GM12878 (cell line): ENCODE measurements at regions not wholly inside any gene's neighbourhood (a gene's known extent, or its start where the extent isn't known, plus 50 kb on each side); places are given as distances from the start of the nearest gene placed in this dataset.

Source experiments
- ATAC-seq: fragments of 200-7000 bp; cut with Tn5 transposase; 3 replicates; pipeline ENCODE4 v1.9.1; 2020; ENCODE audit warnings: mild to moderate bottlenecking, moderate library complexity
- BruUV-seq: library from RNA; stranded (reverse); fragments of 400-500 nt; replicated peaks from 2 replicates; lab custom pipeline; 2021; lab: Mats Ljungman, UMichigan
- CTCF ChIA-PET: fragments of 300-600 bp; sonication (Branson Sonifier 250); formaldehyde crosslinking; extraction: SDS; loops from one replicate; lab custom pipeline; 2021; ENCODE audit warnings: inconsistent platforms; lab: Yijun Ruan, JAX
- POLR2A ChIA-PET: fragments of 350-600 bp; formaldehyde crosslinking; extraction: SDS; loops from one replicate; lab custom pipeline; 2021; ENCODE audit warnings: inconsistent platforms; lab: Charles Lee
- RAD21 ChIA-PET: fragments of 300-600 bp; sonication (Branson Sonifier 250); formaldehyde crosslinking; loops from one replicate; lab custom pipeline; 2023; ENCODE audit warnings: antibody characterized with exemption; ENCODE audit not compliant: unreplicated experiment; lab: Charles Lee
- SMC1A ChIA-PET: fragments of 300-600 bp; sonication (Branson Sonifier 250); formaldehyde crosslinking; loops from one replicate; lab custom pipeline; 2023; ENCODE audit not compliant: unreplicated experiment, uncharacterized antibody; lab: Charles Lee
- DNase-seq: peaks from one replicate; pipeline ENCODE4 v3.0.0-alpha.2; 2011; ENCODE audit warnings: low read depth, low spot score
- FAIRE-seq: peaks from 3 replicates; lab custom pipeline; 2011; peaks lifted over from hg19 to GRCh38; lab: Jason Lieb, UNC
- H2AFZ ChIP-seq: 2 replicates; pipeline ENCODE4 v1.6.0; 2011; ENCODE audit warnings: low read depth, low read length, control low read depth; ENCODE audit not compliant: control insufficient read depth
- H3K27ac ChIP-seq: 2 replicates; pipeline ENCODE4 v1.5.1; 2011; ENCODE audit warnings: control low read depth; ENCODE audit not compliant: control insufficient read depth, insufficient read depth
- H3K27me3 ChIP-seq, 2 experiments: replicated peaks in 1 of 2; 2 replicates each; pipeline versions ENCODE4 v1.6.0 to v1.6.1; 2011; ENCODE audit warnings: low read length in 1 of 2; ENCODE audit not compliant: control insufficient read depth in 2 of 2, insufficient read depth in 2 of 2
- H3K36me3 ChIP-seq, 2 experiments: 2 replicates each; pipeline ENCODE4 v1.5.1; 2011; ENCODE audit warnings: low read length in 1 of 2; ENCODE audit not compliant: control insufficient read depth in 2 of 2, insufficient read depth in 2 of 2
- H3K4me1 ChIP-seq: 2 replicates; pipeline ENCODE4 v1.6.1; 2011; ENCODE audit warnings: mild to moderate bottlenecking, low read length, moderate library complexity, mixed read lengths; ENCODE audit not compliant: control insufficient read depth, insufficient read depth
- H3K4me2 ChIP-seq: 2 replicates; pipeline ENCODE4 v1.6.0; 2011; ENCODE audit warnings: control low read depth; ENCODE audit not compliant: control insufficient read depth, insufficient read depth
- H3K4me3 ChIP-seq: fragments of 200-600 bp; sonication (generic); 2 replicates; pipeline ENCODE4 v1.5.1; 2016
- H3K79me2 ChIP-seq: 2 replicates; pipeline ENCODE4 v1.6.0; 2011; ENCODE audit warnings: low read length; ENCODE audit not compliant: control insufficient read depth, insufficient read depth
- H3K9ac ChIP-seq: 2 replicates; pipeline ENCODE4 v1.8.0; 2011; ENCODE audit warnings: low read length, control low read depth, mixed read lengths; ENCODE audit not compliant: control insufficient read depth, insufficient read depth
- H3K9me3 ChIP-seq: replicated peaks from 3 replicates; pipeline ENCODE4 v1.5.1; 2011; ENCODE audit warnings: mild to moderate bottlenecking, low read length; ENCODE audit not compliant: control insufficient read depth, insufficient read depth
- H4K20me1 ChIP-seq: 2 replicates; pipeline ENCODE4 v1.6.0; 2011; ENCODE audit not compliant: control insufficient read depth, insufficient read depth
- CBX5 ChIP-seq: sonication (generic); IDR thresholded peaks from 2 replicates; pipeline ENCODE4 v1.6.1; 2016; ENCODE audit warnings: low read depth, moderate library complexity, mild to moderate bottlenecking, inconsistent platforms
- CHD1 ChIP-seq: IDR thresholded peaks from 2 replicates; pipeline ENCODE4 v1.6.1; 2012; ENCODE audit warnings: low read depth, low read length, improper control_type of control experiment
- EGR1 ChIP-seq, 2 experiments: IDR thresholded peaks; 1 replicate in 1 of 2; 2 replicates in 1 of 2; pipeline ENCODE4 v1.6.1; 2011 to 2012; ENCODE audit warnings: low read depth in 2 of 2, low read length in 2 of 2, borderline replicate concordance in 1 of 2, mild to moderate bottlenecking in 1 of 2, moderate library complexity in 1 of 2
- HCFC1 ChIP-seq: fragments of 150-350 bp; IDR thresholded peaks from 2 replicates; pipeline ENCODE4 v1.6.1; 2014; ENCODE audit warnings: low read length
- LARP7 ChIP-seq: fragments of 450-650 bp; IDR thresholded peaks from 2 replicates; pipeline ENCODE4 v1.6.1; 2017; ENCODE audit warnings: mild to moderate bottlenecking
- PAX8 ChIP-seq: fragments of 450-650 bp; IDR thresholded peaks from 2 replicates; pipeline ENCODE4 v1.6.1; 2017; ENCODE audit warnings: mild to moderate bottlenecking, moderate library complexity
- RFX5 ChIP-seq: IDR thresholded peaks from 2 replicates; pipeline ENCODE4 v1.6.1; 2011; ENCODE audit warnings: low read depth, low read length, improper control_type of control experiment
- SMARCA5 ChIP-seq: fragments of 450-650 bp; IDR thresholded peaks from 2 replicates; pipeline ENCODE4 v1.6.1; 2017; ENCODE audit warnings: mild to moderate bottlenecking
- ZBED1 ChIP-seq: IDR thresholded peaks from 2 replicates; pipeline ENCODE4 v1.6.1; 2016; ENCODE audit warnings: borderline replicate concordance
- WGBS: methylation state at CpG from one replicate; pipeline ENCODE4 v1.1.6; 2016; ENCODE audit warnings: low lambda C conversion rate; ENCODE audit not compliant: insufficient replicate concordance, insufficient coverage; ENCODE audit errors: missing lambda C conversion rate; 5-methylcytosine and 5-hydroxymethylcytosine counted together
- in situ Hi-C: fragments of 300-500 bp; cut with MboI; formaldehyde crosslinking; loops from 9 replicates; pipeline ENCODE4 v1.14.3; 2018; ENCODE audit warnings: mixed read lengths
- intact Hi-C: fragments of 100-400 bp; cut with micrococcal nuclease; formaldehyde crosslinking; loops from one replicate; pipeline ENCODE4 v1.14.2; 2022; ENCODE audit not compliant: unreplicated experiment
- TF ChIP-seq, protein P1 (sequence below): fragments of 450-650 bp; IDR thresholded peaks from 2 replicates; pipeline ENCODE4 v1.6.1; 2017; ENCODE audit warnings: mild to moderate bottlenecking, moderate library complexity
- TF ChIP-seq, protein P2 (sequence below): fragments of 150-350 bp; IDR thresholded peaks from 2 replicates; pipeline ENCODE4 v1.6.1; 2016; ENCODE audit warnings: low read depth, low read length
- TF ChIP-seq, protein P3 (sequence below): fragments of 450-650 bp; formaldehyde crosslinking; IDR thresholded peaks from 2 replicates; pipeline ENCODE4 v1.4.0; 2022; ENCODE audit warnings: mild to moderate bottlenecking, moderate library complexity

DNA sequence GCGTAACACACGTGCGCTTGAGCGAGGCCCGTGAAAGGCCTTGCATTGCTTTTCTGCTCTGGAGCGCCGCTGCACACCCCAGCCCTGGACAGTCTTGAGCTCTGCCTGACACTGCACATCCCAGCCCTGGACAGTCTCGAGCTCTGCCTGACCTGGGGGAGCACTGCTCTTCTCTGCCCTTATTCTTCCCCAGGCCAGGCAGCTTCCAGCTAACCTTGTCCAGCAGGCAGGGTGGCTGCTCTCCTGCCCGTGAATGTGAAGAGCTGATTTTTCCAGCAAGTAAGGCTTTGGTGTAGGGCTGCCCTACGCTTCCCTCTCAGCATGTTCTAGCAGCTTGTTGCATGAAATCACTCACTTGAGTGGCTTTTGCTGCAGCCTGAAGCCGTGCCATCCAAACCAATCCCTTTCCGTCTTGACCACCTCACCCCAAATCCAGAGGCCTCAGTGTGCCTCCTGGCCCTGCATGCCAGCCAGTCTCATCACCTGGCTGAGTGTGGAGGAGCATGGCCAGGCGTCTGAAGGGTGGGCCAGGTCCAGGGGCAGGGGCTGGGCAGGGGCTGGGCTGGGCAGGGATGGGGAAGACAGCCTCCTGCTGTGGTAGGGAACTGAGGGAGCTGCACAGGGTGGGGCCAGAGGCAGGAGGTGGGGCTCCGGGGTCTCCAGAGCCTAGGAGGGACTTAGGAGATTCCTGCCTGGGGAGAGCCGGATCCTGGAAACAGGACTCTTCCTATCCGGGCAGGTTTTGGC, 89.5 kb upstream of the B3GAT1 start:
- Histone ChIP-seq H3K27ac (no peak overlapping the region), H3K9ac (no peak overlapping the region), H4K20me1 (no peaks in the 10 kb centered on the region), H3K27me3 (no peaks in the 10 kb centered on the region; a peak in 2 of 4 replicates), H3K4me2 (no peak overlapping the region), H3K9me3 (no peaks in the 10 kb centered on the region), H3K36me3 (no peaks in the 10 kb centered on the region), H3K4me1 (no peaks in the 10 kb centered on the region), H3K79me2 (no peaks in the 10 kb centered on the region), H3K4me3 (no peak overlapping the region), H2AFZ (no peak overlapping the region)
- ChIA-PET SMC1A (no interaction called here), RAD21 (no interaction called here), POLR2A (no interaction called here), CTCF (no interaction called here)
- in situ Hi-C loops (no loop called here), intact Hi-C loops (no loop called here)
- BruUV-seq, result no TSS peak
- WGBS, result 48% methylated on average over 16 of the region's 16 CpGs
- FAIRE-seq (no peak), ATAC-seq (no peak), DNase-seq (no peak)
- TF ChIP-seq HCFC1 (no peak), SMARCA5 (no peak), CHD1 (no peak), RFX5 (no peak), PAX8 (no peak), CBX5 (no peak), ZBED1 (no peak), EGR1 (IDR thresholded peaks at IDR 0.05; ENCODE audit: borderline replicate concordance in 1 of 2, low read depth in 2 of 2, low read length in 2 of 2) (no peak), LARP7 (no peak)
- TF ChIP-seq, protein P1, sequence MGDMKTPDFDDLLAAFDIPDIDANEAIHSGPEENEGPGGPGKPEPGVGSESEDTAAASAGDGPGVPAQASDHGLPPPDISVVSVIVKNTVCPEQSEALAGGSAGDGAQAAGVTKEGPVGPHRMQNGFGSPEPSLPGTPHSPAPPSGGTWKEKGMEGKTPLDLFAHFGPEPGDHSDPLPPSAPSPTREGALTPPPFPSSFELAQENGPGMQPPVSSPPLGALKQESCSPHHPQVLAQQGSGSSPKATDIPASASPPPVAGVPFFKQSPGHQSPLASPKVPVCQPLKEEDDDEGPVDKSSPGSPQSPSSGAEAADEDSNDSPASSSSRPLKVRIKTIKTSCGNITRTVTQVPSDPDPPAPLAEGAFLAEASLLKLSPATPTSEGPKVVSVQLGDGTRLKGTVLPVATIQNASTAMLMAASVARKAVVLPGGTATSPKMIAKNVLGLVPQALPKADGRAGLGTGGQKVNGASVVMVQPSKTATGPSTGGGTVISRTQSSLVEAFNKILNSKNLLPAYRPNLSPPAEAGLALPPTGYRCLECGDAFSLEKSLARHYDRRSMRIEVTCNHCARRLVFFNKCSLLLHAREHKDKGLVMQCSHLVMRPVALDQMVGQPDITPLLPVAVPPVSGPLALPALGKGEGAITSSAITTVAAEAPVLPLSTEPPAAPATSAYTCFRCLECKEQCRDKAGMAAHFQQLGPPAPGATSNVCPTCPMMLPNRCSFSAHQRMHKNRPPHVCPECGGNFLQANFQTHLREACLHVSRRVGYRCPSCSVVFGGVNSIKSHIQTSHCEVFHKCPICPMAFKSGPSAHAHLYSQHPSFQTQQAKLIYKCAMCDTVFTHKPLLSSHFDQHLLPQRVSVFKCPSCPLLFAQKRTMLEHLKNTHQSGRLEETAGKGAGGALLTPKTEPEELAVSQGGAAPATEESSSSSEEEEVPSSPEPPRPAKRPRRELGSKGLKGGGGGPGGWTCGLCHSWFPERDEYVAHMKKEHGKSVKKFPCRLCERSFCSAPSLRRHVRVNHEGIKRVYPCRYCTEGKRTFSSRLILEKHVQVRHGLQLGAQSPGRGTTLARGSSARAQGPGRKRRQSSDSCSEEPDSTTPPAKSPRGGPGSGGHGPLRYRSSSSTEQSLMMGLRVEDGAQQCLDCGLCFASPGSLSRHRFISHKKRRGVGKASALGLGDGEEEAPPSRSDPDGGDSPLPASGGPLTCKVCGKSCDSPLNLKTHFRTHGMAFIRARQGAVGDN, result no peak
- TF ChIP-seq, protein P2, sequence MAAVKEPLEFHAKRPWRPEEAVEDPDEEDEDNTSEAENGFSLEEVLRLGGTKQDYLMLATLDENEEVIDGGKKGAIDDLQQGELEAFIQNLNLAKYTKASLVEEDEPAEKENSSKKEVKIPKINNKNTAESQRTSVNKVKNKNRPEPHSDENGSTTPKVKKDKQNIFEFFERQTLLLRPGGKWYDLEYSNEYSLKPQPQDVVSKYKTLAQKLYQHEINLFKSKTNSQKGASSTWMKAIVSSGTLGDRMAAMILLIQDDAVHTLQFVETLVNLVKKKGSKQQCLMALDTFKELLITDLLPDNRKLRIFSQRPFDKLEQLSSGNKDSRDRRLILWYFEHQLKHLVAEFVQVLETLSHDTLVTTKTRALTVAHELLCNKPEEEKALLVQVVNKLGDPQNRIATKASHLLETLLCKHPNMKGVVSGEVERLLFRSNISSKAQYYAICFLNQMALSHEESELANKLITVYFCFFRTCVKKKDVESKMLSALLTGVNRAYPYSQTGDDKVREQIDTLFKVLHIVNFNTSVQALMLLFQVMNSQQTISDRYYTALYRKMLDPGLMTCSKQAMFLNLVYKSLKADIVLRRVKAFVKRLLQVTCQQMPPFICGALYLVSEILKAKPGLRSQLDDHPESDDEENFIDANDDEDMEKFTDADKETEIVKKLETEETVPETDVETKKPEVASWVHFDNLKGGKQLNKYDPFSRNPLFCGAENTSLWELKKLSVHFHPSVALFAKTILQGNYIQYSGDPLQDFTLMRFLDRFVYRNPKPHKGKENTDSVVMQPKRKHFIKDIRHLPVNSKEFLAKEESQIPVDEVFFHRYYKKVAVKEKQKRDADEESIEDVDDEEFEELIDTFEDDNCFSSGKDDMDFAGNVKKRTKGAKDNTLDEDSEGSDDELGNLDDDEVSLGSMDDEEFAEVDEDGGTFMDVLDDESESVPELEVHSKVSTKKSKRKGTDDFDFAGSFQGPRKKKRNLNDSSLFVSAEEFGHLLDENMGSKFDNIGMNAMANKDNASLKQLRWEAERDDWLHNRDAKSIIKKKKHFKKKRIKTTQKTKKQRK, result no peak
- TF ChIP-seq, protein P3, sequence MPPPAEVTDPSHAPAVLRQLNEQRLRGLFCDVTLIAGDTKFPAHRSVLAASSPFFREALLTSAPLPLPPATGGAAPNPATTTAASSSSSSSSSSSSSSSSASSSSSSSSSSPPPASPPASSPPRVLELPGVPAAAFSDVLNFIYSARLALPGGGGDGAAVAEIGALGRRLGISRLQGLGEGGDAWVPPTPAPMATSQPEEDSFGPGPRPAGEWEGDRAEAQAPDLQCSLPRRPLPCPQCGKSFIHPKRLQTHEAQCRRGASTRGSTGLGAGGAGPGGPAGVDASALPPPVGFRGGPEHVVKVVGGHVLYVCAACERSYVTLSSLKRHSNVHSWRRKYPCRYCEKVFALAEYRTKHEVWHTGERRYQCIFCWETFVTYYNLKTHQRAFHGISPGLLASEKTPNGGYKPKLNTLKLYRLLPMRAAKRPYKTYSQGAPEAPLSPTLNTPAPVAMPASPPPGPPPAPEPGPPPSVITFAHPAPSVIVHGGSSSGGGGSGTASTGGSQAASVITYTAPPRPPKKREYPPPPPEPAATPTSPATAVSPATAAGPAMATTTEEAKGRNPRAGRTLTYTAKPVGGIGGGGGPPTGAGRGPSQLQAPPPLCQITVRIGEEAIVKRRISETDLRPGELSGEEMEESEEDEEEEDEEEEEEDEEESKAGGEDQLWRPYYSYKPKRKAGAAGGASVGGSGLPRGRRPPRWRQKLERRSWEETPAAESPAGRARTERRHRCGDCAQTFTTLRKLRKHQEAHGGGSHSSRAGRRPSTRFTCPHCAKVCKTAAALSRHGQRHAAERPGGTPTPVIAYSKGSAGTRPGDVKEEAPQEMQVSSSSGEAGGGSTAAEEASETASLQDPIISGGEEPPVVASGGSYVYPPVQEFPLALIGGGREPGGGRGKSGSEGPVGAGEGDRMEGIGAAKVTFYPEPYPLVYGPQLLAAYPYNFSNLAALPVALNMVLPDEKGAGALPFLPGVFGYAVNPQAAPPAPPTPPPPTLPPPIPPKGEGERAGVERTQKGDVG (CRISPR knock-in tag), result no peak
